HL-60 (cell line): ENCODE measurements at regions not wholly inside any gene's neighbourhood (a gene's known extent, or its start where the extent isn't known, plus 50 kb on each side); places are given as distances from the start of the nearest gene placed in this dataset.

ENCODE experiments used
- DNase-seq, 2 experiments: peaks; one replicate each; pipeline ENCODE4 v3.0.0-alpha.2; 2010 to 2020; ENCODE audit warnings: low read depth in 1 of 2, low spot score in 1 of 2
- H3K27ac ChIP-seq: fragments of 250-450 bp; sonication (Bioruptor Pico); replicated peaks from 2 replicates; pipeline ENCODE4 v1.5.1; 2020; ENCODE audit warnings: mild to moderate bottlenecking, moderate library complexity
- H3K27me3 ChIP-seq: fragments of 250-450 bp; sonication (Bioruptor Pico); 2 replicates; pipeline ENCODE4 v1.5.1; 2021; ENCODE audit warnings: mild to moderate bottlenecking, moderate library complexity; ENCODE audit not compliant: insufficient read depth, poor library complexity, severe bottlenecking
- H3K4me3 ChIP-seq: replicated peaks from 2 replicates; pipeline ENCODE4 v1.5.1; 2011; ENCODE audit warnings: mild to moderate bottlenecking, control low read depth, low read length; ENCODE audit not compliant: insufficient read depth
- GABPA ChIP-seq: IDR thresholded peaks from 2 replicates; pipeline ENCODE4 v1.6.1; 2012; ENCODE audit warnings: low read depth
- POLR2AphosphoS5 ChIP-seq: IDR thresholded peaks from 2 replicates; pipeline ENCODE4 v1.6.1; 2012; ENCODE audit warnings: low read depth
- SPI1 ChIP-seq: IDR thresholded peaks from 2 replicates; pipeline ENCODE4 v1.6.1; 2012; ENCODE audit warnings: low read depth, mild to moderate bottlenecking, borderline replicate concordance
- TF ChIP-seq, protein P1 (sequence below): IDR thresholded peaks from one replicate; pipeline ENCODE4 v1.5.1; 2011; ENCODE audit warnings: low read length, control low read depth, inconsistent platforms; ENCODE audit not compliant: insufficient read depth
- TF ChIP-seq, protein P2 (sequence below): IDR thresholded peaks from 2 replicates; pipeline ENCODE4 v1.6.1; 2012; ENCODE audit warnings: low read depth; ENCODE audit not compliant: insufficient replicate concordance

DNA sequence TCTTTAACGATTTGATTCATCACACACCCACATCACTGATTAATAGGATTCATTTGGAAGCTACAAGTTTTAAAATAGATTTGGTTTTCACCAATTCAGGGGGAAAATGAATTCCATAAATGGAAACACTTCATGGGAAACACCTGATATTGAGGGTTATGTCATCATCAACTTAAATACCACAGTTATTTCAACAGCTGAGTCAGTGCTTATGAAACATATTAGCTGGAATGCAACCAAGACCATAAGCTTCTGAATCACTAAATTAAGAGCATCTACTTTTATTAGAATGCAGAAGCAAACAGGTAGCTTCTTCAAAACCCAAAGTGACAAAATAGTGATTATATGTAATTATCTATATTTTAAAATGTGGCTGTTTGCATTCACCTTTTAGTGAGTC lies 207.8 kb upstream of the DCAF8L1 start:
- no peak for TF ChIP-seq SPI1
- TF ChIP-seq, protein P1, sequence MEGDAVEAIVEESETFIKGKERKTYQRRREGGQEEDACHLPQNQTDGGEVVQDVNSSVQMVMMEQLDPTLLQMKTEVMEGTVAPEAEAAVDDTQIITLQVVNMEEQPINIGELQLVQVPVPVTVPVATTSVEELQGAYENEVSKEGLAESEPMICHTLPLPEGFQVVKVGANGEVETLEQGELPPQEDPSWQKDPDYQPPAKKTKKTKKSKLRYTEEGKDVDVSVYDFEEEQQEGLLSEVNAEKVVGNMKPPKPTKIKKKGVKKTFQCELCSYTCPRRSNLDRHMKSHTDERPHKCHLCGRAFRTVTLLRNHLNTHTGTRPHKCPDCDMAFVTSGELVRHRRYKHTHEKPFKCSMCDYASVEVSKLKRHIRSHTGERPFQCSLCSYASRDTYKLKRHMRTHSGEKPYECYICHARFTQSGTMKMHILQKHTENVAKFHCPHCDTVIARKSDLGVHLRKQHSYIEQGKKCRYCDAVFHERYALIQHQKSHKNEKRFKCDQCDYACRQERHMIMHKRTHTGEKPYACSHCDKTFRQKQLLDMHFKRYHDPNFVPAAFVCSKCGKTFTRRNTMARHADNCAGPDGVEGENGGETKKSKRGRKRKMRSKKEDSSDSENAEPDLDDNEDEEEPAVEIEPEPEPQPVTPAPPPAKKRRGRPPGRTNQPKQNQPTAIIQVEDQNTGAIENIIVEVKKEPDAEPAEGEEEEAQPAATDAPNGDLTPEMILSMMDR = no peak
- TF ChIP-seq, protein P2, sequence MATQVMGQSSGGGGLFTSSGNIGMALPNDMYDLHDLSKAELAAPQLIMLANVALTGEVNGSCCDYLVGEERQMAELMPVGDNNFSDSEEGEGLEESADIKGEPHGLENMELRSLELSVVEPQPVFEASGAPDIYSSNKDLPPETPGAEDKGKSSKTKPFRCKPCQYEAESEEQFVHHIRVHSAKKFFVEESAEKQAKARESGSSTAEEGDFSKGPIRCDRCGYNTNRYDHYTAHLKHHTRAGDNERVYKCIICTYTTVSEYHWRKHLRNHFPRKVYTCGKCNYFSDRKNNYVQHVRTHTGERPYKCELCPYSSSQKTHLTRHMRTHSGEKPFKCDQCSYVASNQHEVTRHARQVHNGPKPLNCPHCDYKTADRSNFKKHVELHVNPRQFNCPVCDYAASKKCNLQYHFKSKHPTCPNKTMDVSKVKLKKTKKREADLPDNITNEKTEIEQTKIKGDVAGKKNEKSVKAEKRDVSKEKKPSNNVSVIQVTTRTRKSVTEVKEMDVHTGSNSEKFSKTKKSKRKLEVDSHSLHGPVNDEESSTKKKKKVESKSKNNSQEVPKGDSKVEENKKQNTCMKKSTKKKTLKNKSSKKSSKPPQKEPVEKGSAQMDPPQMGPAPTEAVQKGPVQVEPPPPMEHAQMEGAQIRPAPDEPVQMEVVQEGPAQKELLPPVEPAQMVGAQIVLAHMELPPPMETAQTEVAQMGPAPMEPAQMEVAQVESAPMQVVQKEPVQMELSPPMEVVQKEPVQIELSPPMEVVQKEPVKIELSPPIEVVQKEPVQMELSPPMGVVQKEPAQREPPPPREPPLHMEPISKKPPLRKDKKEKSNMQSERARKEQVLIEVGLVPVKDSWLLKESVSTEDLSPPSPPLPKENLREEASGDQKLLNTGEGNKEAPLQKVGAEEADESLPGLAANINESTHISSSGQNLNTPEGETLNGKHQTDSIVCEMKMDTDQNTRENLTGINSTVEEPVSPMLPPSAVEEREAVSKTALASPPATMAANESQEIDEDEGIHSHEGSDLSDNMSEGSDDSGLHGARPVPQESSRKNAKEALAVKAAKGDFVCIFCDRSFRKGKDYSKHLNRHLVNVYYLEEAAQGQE = no peak
- TF ChIP-seq POLR2AphosphoS5 = no peak
- TF ChIP-seq GABPA = no peak
- peak in 1 of 2 experiments; percentile 37 for DNase-seq
- H3K4me3 ChIP-seq = no peak overlapping the region
- no peak overlapping the region for H3K27ac ChIP-seq
- H3K27me3 ChIP-seq = no peaks in the 10 kb centered on the region

DNA sequence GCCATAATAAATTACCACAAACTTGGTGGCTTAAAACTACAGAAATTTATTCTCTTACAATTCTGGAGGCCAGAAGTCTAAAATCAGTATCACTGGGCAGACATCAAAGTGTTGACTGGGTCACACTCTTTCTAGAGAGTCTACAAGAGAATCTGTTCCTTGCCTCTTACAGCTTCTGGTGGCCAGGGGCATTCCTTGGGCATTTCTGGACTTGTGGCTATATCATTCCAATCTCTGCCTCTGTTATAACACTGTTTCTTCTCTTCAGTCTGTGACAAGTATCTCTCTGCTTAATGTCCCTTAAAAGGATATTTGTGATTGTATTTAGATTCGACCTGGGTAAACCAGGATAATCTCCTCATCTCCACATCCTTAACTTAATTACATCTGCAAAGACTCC lies 207.3 kb upstream of the DCAF8L1 start:
- Histone ChIP-seq H3K4me3 (no peak overlapping the region), H3K27ac (no peak overlapping the region), H3K27me3 (no peaks in the 10 kb centered on the region)
- DNase-seq = no peak
- TF ChIP-seq GABPA = no peak
- TF ChIP-seq POLR2AphosphoS5 = no peak
- TF ChIP-seq SPI1 = no peak
- TF ChIP-seq, protein P2 = no peak
- TF ChIP-seq, protein P1 = no peak

DNA sequence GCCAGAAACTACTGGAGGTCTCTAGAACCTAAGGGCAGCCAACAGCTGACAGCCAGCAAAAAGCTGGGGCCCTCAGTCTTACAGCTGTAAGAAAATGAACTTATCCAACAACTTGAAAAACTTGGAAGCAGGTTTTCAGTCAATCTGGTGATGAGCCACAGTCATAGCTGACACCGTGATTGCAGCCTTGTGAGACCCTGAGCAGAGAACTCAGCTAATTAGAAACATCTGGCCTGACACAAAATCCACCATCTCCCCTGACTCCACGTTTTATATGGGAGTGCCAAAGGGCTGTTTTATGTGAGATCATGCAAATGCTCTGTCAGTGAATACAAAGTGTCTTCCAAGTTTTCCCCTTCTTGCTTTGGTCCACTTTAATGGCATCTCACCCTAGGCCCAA lies 198.8 kb upstream of the DCAF8L1 start:
- Histone ChIP-seq H3K27ac (no peak overlapping the region), H3K27me3 (no peaks in the 10 kb centered on the region), H3K4me3 (no peak overlapping the region)
- TF ChIP-seq, protein P1 = no peak
- TF ChIP-seq, protein P2 = no peak
- no peak for TF ChIP-seq SPI1
- DNase-seq = no peak
